ENCODE measurements at regions not wholly inside any gene's neighbourhood (a gene's known extent, or its start where the extent isn't known, plus 50 kb on each side); places are given as distances from the start of the nearest gene placed in this dataset.

DNA sequence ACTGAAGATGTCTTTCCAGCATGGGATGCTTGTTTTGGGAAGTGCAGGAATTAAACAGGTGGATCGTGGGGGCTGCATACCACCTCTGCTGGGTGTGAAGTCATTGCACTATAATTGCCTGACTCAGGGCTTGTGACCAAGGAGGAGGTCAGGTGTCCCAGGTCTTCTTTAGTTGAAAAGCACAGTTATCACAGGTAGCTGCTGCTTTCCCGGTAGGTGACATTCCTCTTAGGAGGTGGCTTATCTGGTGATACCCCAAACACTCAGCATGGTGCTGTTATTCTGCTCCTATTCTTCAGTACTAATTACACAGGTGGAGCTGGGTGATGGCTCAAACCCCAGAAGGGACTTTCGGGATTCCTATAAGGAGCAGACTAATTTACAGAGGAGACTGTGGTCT lies 320.3 kb upstream of the PLXNA2 start:
- H3K9me3 Mint-ChIP-seq, result no peaks in the 10 kb centered on the region
- H3K27me3 Mint-ChIP-seq, result peaks cover 9% of the 10 kb centered on the region
- POLR2A ChIA-PET, result no interaction called here
- CTCF ChIA-PET, result no interaction called here
- TF ChIP-seq, protein P1, sequence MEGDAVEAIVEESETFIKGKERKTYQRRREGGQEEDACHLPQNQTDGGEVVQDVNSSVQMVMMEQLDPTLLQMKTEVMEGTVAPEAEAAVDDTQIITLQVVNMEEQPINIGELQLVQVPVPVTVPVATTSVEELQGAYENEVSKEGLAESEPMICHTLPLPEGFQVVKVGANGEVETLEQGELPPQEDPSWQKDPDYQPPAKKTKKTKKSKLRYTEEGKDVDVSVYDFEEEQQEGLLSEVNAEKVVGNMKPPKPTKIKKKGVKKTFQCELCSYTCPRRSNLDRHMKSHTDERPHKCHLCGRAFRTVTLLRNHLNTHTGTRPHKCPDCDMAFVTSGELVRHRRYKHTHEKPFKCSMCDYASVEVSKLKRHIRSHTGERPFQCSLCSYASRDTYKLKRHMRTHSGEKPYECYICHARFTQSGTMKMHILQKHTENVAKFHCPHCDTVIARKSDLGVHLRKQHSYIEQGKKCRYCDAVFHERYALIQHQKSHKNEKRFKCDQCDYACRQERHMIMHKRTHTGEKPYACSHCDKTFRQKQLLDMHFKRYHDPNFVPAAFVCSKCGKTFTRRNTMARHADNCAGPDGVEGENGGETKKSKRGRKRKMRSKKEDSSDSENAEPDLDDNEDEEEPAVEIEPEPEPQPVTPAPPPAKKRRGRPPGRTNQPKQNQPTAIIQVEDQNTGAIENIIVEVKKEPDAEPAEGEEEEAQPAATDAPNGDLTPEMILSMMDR (IDR thresholded peaks at IDR 0.05), result no peak
- H3K4me3 Mint-ChIP-seq, result no peak overlapping the region
- no peaks in the 10 kb centered on the region for H3K4me1 Mint-ChIP-seq (ENCODE audit: low read depth)
- no peak for ATAC-seq
- H3K36me3 Mint-ChIP-seq (ENCODE audit: low read depth), result no peaks in the 10 kb centered on the region
- DNase-seq, result no peak
- H3K27ac Mint-ChIP-seq, result no peak overlapping the region
- intact Hi-C loops (cut with micrococcal nuclease), result no loop called here

DNA sequence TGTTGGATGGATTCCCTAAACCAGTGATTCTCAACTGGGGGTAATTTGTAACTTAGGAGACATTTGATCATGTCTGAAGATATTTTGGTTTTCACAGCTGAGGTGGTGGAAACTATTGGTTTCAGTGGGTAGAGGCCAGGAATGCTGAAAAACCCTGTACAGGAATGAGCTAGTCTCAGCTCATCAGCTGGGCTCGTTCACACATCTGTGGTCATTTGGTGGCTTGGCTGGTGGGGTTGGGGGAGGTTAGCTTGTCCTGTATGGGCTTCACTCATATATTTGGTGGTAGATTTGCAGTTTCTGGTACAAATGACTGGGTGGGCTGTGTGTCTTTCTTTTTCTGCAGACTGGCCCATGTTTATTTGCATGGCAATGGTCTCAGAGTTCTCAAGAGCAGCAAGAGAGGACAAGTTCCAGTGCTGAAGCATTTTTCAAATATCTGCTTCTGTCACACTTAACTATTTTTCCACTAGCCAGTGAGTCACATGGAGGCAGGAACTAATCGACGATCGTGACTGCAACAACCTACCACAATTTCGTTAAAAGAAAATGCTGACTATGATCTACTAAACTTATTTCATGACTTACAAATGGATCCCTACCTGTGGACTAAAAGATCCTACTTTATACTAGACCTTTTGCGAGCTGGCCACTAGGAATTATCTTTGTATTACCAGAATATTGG lies 321.7 kb upstream of the PLXNA2 start:
- no peaks in the 10 kb centered on the region for H3K4me1 Mint-ChIP-seq (ENCODE audit: low read depth)
- H3K4me3 Mint-ChIP-seq, result no peak overlapping the region
- no peaks in the 10 kb centered on the region for H3K36me3 Mint-ChIP-seq (ENCODE audit: low read depth)

DNA sequence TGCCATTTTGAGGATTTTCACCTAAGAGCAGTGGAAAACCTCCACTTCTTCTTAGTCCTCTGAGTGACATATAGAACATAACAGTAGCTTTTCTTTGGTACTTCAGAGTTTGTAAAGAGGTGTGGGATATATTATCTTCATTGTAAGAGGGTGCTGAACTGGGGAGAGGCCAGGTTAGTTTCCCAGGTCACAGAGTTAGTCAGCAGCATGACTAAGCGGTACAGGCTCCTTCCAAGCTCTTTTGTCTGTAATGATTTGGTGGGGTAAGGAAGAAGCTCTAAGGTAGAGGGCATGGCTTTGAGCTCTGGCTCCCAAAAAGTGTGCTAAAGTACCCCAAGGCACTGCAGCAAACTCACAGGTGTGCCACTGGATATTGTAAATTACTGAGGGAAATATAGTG lies 325.0 kb upstream of the PLXNA2 start:
- CTCF ChIA-PET, result no interaction called here
- peaks cover 13% of the 10 kb centered on the region for H3K27me3 Mint-ChIP-seq
- H3K27ac Mint-ChIP-seq, result no peak overlapping the region
- DNase-seq (no peak), ATAC-seq (no peak)
- intact Hi-C loops (cut with micrococcal nuclease), result no loop called here
- POLR2A ChIA-PET, result no interaction called here
- no peaks in the 10 kb centered on the region for H3K4me1 Mint-ChIP-seq (ENCODE audit: low read depth)
- no peak overlapping the region for H3K4me3 Mint-ChIP-seq
- H3K36me3 Mint-ChIP-seq (ENCODE audit: low read depth), result no peaks in the 10 kb centered on the region
- TF ChIP-seq, protein P1 (IDR thresholded peaks at IDR 0.05), result no peak
- H3K9me3 Mint-ChIP-seq, result no peaks in the 10 kb centered on the region

More for the DNA sequence above, 321.7 kb upstream of the PLXNA2 start:
- DNase-seq (no peak), ATAC-seq (no peak)
- ChIA-PET POLR2A (no interaction called here), CTCF (no interaction called here)
- Mint-ChIP-seq H3K9me3 (no peaks in the 10 kb centered on the region), H3K27ac (no peak overlapping the region), H3K27me3 (peaks cover 11% of the 10 kb centered on the region)
- intact Hi-C loops (cut with micrococcal nuclease), result no loop called here
- TF ChIP-seq, protein P1 (IDR thresholded peaks at IDR 0.05), result no peak

DNA sequence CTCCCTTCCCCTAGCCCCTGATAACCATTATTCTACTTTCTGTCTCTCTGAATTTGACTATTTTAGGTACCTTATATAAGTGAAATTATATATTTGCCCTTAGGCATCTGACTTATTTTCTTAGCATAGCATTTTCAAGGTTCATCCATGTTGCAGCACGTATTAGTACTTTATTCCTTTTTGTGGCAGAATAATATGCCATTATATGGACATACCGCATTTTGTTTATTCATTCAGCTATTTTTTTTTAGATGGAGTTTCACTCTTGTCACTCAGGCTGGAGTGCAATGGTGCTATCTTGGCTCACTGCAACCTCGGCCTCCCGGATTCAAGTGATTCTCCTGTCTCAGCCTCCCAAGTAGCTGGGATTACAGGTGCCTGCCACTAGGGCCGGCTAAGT lies 326.2 kb upstream of the PLXNA2 start:
- Mint-ChIP-seq H3K9me3 (no peaks in the 10 kb centered on the region), H3K27me3 (peaks cover 9% of the 10 kb centered on the region), H3K4me3 (no peak overlapping the region), H3K27ac (no peak overlapping the region), H3K4me1 (ENCODE audit: low read depth) (no peaks in the 10 kb centered on the region), H3K36me3 (ENCODE audit: low read depth) (no peaks in the 10 kb centered on the region)
- ChIA-PET CTCF (no interaction called here), POLR2A (no interaction called here)
- intact Hi-C loops (cut with micrococcal nuclease), result no loop called here
- DNase-seq, result no peak
- TF ChIP-seq, protein P1 (IDR thresholded peaks at IDR 0.05), result no peak
- no peak for ATAC-seq

DNA sequence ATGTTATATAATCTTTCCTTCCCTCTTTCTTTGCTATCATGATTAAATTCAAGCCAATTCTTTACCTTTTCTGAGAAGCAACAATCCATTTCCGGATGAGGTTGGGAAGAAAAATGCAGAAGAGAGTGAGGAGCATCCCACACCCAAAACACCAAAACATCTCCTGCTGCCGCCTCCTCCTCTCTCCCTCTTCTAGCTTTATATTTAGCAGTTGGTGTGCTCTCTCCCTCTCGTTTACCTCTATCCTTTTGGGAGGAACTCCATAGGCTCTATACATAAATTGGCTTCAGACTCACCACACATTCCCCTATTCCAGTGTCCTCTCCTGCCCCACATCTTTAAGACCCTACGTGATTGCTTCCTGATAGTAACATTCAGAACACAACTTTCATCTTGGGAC lies 332.2 kb upstream of the PLXNA2 start:
- DNase-seq (no peak), ATAC-seq (no peak)
- Mint-ChIP-seq H3K4me3 (no peak overlapping the region), H3K9me3 (no peaks in the 10 kb centered on the region), H3K27me3 (peaks cover 2% of the 10 kb centered on the region), H3K27ac (no peak overlapping the region), H3K36me3 (ENCODE audit: low read depth) (no peaks in the 10 kb centered on the region), H3K4me1 (ENCODE audit: low read depth) (no peaks in the 10 kb centered on the region)
- TF ChIP-seq, protein P1 (IDR thresholded peaks at IDR 0.05), result no peak
- CTCF ChIA-PET, result no interaction called here
- POLR2A ChIA-PET, result no interaction called here
- intact Hi-C loops (cut with micrococcal nuclease), result no loop called here
